GM21526 (cell line): ENCODE measurements at regions not wholly inside any gene's neighbourhood (a gene's known extent, or its start where the extent isn't known, plus 50 kb on each side); places are given as distances from the start of the nearest gene placed in this dataset.
"Not testable (repeated sequence)": the region's sequence is repeated elsewhere in the genome, so short reads cannot be mapped to it uniquely, and the experiment has no call there.

Source experiments
- ATAC-seq: cut with Tn5 transposase; IDR thresholded peaks from one replicate; pipeline ENCODE4 v1.9.1; 2021; ENCODE audit warnings: moderate library complexity; ENCODE audit not compliant: unreplicated experiment, low FRiP score

DNA sequence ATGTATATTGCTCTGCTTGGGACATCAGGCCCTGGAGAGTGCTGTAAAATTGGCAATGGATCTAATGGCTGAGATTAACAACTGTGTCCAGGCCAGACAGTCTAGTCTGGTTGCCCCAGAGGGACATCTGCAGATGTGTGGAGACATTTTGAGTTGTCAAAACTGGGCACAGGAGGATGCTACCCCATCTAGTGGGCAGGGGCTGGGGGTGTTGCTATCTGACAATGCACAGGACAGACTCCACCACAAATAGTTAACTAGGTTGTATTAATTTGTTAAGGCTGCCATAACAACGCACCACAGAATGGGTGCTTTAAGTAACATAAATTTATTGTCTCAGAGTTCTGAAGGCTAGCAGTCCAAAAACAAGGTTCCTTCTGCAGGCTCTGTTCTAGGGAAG lies 302.5 kb upstream of the AMIGO2 start:
- ATAC-seq = no peak

DNA sequence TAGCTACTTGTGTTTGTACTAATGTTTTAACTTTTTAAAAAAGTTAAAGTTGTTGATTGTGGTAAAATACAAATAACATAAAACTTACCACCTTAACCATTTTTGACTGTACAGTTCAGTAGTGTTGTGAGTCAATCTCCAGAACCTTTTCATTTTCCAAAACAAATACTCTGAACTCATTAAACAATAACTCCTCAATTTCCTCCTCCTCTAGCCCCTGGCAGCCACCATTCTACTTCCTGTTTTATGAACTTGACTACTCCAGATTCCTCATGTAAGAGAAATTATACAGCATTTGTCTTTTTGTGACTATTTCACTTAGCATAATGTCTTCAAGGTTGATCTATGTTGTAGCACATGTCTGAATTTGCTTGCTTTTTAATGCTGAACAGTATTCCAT lies 299.1 kb upstream of the AMIGO2 start:
- no peak for ATAC-seq

DNA sequence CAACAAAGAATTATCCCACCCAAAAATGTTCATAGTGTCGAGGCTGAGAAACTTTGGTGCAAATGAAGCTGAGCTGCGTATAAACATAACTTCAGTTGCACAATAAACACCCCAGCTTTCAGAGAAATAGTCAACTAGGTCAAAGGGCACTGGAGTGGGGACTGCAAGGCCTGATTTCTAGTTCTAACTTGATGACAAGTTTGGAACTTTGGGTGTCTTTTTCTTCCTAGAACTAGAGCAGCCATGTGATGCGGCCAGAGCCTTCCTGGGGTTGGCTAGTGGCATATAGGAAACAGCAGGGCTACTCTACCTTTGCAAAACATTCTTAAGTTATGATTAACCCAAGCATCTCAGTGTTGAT lies 298.4 kb upstream of the AMIGO2 start:
- no peak for ATAC-seq

DNA sequence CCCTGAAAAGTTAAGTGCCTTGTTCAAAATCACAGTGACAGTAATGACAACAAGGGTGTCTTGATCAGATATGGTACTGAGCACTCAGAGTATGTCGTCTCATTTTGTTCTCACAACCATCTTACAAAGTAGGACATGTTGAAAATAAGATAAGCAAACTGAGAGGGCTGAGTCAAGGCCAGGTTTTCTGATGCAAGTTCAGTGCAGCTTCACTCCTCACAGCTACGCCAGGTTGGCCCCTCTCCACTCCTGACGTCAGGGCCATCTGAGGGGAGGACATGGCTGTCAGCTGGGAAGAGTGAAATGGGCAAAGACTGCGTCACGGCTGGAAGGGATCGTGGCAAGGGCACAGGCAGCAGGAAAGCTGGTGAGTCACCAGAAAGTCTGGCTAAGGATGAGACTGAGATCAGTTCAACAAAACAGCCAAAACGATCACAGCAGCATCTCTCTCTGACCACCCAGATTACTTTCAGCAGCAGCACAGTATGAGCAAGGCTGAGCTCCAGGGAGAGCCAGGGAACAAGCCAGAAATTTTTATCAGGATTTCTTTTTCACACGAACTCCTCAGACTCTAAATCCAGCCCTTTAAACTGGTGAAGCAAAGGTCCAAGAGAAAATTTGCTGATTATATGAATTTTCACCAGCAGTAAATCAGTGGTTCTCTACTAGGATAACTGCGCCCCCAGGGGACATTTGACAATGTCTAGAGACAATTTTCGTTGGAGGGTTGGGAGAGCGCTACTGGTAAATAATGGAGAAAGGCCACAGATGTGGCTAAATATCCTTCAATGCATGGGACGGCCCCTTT lies 297.9 kb upstream of the AMIGO2 start:
- ATAC-seq = no peak

DNA sequence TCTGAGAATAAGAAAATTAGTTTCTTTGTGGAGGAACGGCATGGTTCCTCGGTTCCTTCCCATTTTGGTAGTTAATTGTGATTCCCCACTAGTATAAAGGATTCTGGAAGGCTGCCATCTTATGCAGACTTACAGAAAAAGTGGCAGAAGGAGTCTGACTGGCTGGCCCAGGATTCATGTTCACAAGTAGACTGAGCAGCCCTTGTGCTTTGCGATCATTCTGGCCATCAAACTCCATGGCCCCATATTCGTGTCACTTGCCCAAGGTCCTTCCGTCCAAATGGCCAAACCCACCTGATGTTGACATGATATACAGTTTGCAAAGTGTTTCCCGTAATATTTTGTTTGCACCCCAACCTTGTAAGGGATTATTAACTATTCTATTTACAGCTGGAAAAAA lies 297.2 kb upstream of the AMIGO2 start:
- no peak for ATAC-seq

DNA sequence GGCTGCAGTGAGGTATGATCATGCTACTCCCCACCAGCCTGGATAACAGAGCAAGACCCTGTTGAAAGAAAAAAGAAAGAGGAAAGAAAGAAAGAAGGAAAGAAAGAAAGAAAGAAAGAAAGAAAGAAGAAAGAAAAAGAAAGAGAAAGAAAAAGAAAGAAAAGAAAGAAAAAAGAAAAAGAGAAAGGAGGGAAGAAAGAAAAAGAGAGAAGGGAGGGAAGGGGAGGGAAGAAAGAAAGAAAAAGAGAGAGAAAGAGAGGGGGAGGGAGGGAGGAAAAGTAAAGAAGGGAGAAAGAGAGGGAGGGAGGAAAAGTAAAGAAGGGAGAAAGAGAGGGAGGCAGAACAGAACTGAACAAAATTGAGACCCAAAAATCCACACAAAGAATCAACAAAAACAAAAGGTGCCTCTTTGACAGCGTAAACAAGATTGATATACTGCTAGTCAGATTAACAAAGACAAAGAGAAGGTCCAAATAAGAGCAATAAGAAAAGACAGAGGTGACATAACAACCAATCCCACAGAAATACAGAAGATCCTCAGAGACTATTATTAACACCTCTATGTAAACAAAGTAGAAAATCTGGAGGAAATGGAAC lies 293.9 kb upstream of the AMIGO2 start:
- no peak for ATAC-seq

DNA sequence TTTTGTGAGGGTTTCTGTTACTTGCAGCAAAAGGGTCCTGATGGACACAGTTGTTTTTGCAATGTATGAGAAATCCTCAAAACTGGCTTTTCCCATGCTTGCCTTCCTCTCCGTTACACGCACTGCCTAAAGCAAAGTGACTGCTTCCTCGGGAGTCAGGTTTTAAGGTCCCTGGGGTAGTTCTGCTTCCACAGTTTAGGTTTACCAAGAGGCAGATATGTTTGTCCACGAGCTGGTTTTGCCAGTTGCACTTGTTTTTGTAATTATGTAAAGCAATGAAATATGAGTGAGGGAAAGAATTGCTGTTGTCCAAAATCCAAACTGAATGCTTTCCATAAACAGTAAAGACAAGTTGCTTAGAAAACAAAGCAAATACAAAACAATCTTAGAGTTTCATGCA lies 290.7 kb upstream of the AMIGO2 start:
- no peak for ATAC-seq

DNA sequence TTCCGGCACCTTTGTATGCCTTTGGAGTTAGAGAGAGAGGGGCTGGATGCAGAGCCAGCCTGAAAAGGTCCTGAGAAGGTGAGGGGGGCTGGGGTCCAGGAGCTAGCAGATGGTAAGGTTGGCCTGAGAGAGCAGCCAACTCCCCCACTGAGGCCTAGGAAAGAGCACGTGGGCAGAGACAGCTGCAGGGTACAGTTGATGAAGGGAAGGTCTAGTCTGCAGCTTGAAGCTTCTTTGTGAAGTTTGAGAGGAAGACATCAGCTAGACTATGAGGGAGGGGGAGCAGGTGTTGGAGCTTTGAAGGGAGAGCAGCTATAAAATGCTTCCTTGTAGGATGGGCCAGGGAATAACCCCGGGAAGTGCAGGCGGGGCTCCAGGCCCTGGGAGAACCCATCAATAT lies 289.3 kb upstream of the AMIGO2 start:
- no peak for ATAC-seq

DNA sequence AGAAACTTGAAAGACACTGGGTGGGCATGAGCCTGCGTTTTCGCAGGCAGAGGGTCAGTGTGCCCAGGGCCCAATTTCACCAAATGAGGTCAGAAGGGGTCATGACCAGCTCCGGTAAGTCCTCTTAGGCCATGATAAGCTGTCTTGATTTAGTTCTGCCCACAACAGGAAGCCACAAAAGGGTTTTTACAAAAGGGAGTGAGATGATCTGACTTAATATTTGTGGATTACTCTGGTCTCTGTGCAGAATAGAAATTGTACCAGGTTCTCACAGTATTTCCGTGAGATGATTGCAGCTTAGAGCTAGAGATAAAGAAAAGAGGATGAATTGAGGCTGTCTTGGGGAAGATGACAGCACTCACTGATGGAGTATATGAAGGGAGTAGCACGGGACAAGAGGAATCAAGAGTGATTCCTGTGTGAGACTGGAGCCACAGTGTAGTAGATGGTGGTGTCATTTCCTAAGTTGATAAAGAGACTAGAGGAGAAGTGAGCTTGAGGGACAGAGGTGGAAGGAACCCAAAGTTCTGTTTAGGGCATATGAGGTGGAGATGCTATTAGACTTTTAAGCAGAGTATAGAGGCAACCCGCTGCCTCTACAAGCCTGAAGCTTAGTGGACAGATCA lies 288.3 kb upstream of the AMIGO2 start:
- no peak for ATAC-seq

DNA sequence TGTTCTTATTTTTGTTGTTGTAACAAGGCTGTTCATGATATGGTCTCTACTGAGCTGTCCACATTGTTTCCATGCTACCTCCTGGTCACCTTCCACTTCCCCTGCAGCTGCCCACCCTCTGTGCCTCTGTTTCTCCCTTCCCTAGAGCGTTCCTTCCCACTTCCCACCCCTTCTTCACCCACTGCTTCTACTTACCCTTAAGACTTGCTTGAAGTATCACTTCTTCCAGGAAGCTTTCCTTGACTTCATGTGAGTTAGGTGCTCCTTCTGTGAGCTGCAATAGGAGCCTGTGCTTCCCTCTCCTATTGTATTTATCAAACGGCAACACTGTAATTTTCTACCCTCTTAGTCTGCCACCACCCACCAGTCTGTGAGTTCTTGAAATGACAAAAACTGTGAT lies 286.8 kb upstream of the AMIGO2 start:
- ATAC-seq = no peak

DNA sequence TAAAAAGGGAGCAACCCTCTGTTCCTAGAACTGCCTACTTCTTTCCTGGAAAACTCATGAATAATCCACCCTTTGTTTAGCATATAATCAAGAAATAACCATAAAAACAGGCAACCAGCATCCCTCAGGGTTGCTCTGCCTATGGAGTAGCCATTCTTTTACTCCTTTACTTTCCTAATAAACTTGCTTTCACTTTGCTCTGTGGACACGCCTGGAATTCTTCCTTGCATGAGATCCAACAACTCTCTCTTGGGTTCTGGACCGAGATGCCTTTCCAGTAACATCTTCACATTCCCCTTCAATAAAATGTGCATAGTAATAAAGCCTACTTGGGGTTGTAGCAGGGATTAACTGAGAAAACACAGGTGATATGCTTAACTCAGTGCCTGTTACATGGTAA lies 286.4 kb upstream of the AMIGO2 start:
- ATAC-seq = no peak

DNA sequence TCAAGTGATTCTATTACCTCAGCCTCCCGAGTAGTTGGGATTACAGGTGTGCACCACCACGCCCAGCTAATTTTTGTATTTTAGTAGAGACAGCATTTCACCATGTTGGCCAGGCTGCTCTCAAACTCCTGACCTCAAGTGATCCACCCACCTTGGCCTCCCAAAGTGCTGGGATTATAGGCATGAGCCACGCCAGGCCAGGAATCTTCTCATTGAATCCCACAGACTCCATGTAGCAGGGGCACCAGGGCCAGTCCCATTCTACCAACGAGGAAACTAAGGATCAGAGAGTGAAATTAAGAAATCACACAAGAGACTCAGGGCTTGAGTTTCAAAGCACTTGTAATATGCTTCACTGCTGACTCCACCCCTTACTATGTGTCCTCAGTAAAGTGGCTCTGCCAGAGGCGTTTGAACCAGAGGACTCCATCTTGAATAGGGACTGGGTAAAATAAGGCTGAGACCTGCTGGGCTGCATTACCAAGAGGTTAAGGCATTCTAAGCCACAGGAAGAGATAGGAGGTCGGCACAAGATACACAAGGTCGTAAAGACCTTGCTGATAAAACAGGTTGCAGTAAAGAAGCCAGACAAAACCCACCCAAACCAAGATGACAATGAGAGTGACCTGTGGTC lies 285.8 kb upstream of the AMIGO2 start:
- ATAC-seq = not testable (repeated sequence)

DNA sequence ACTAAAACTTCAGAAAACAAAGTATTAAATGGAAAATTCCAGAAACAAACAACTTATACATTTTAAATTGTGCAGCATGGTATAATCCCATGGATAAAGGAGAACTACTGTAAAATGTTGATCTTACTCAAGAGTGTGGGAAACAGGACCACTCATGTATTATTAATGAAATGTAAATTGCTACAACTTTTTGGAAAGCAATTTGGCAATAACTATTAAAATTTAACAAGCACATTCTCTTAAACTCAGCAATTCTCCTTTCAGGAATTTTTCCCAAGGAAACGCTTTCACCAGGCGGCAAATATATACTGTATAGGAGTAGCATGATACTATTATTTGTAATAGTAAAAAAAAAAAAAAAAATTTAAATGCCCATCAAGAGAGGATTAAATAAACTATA lies 284.5 kb upstream of the AMIGO2 start:
- no peak for ATAC-seq

DNA sequence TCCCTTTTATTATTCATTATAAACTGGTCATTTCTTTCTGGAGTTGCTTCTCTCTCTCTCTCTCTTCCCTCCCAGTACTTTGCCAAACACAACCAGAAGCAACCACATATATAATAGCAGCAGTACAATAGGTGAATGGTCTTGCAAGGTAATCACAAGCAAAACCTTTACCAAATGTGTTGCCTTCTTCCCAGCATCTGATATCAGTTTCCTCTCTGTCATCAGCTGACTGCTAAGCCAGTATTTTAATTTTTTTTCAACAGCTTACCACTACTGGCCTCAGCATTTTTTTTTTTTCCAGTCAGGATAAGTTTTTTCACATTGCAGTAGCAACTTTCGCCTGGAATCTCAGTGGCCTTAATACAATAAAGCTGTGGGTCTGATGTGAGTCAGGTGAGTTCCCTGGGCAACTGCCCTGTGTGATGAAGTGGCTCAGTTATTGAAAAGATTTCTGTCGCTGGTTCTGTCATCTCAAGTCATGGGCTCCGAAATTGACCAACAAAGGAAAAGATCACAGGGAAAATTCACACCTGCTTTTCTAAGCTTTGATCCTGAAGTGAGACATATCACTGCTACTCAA lies 282.5 kb upstream of the AMIGO2 start:
- ATAC-seq = no peak

DNA sequence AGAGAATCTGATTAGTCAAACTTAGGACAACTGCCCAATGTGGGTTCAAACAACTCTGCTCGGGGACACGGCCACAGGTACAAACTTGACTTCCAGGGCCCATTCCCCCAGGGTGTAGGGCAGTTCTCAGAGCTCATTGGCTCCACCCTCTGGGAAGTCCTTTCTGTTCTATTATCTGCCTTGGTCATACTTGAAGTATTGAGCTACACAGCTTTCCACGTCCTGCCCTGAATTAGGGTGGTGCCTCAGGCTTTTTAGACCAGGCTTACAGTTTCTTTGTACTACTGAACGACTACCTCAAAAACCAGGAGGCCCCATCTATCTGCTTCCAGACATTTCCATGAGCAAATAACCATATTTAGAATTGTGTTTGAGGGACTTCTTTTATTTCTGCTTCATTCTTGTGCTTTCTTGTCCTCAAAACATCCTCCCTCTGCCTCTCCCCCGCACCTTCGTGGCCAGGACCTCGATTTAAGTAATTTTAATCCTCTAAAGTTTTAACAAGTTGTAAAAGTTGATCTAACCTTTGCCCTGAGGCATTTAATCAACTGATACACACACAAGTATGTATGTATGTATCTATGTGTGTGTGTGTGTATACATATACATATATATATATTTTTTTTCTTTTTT lies 281.7 kb upstream of the AMIGO2 start:
- ATAC-seq = peak; percentile 75

DNA sequence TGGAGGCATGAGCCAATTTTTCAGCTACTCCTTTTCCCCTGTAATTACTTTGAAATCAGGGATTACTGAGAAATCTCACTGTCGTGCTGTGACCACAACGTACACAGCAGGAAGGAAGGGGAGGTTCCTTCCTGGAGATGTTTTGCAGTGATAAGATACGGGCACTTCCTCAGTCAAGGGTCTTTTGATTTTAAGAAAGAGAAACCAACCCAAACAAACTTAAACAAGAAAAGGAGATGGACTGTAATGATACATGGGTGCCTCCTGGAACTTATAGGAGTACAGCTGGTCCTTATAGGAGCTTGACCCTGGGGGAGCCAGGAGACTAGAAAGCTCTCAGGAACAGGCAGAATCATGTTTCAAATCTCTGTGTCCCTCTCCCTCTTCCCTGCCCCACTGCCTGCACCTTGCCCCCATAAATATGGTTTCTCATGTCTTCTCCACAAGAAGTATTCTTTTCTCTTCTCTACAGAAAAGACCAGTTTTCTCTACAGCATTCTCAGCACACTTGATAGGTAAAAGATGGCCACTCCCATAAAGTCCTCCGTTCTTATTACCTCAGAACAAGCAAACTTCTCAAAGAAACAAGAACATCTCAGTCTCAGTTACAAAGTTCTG lies 281.1 kb upstream of the AMIGO2 start:
- no peak for ATAC-seq

DNA sequence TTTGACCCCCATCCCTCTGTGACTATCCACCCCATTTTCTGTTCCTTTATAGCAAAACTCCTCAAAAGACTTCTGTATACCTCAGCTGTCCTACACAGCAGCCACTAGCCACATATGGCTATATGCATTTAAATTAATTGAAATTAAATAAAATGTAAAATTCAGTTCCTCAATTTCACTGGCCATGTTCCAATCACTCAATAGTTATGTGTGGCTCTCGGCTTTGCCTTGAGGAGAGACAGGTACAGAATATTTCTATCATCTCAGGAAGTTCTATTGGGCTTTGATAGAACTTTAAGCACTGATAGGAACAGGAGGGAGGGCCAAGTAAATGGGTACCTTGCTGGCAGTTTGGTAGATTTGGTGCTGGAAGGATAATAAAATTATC lies 280.3 kb upstream of the AMIGO2 start:
- ATAC-seq = no peak

DNA sequence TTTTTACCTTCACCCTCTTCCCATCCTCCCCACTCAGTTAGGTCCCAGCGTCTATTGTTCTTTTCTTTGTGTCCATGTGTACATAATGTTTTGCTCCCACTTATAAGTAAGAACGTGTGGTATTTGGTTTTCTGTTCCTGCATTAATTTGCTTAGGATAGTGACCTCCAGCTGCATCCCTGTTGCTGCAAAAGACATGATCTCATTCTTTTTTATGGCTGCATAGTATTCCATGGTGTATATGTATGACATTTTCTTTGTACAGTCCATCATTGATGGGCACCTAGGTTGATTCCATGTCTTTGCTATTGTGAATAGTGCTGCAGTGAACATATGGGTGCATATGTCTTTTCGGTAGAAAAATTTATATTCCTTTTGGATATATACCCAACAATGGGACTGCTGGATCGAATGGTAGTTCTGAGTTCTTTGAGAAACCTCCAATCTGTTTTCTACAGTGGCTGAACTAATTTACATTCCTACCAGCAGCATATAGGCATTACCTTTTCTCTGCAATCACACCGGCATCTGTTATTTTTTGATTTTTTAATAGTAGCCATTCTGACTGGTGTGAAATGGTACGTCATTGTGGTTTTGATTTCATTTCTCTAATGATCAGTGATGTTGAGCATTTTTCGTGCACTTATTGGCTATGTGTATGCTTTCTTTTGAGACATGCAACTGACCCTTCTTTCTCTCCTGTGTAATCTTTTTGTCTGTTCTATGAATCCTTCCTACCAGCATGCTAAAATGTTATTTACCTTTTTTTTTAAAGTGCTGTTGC lies 279.7 kb upstream of the AMIGO2 start:
- ATAC-seq = no peak

DNA sequence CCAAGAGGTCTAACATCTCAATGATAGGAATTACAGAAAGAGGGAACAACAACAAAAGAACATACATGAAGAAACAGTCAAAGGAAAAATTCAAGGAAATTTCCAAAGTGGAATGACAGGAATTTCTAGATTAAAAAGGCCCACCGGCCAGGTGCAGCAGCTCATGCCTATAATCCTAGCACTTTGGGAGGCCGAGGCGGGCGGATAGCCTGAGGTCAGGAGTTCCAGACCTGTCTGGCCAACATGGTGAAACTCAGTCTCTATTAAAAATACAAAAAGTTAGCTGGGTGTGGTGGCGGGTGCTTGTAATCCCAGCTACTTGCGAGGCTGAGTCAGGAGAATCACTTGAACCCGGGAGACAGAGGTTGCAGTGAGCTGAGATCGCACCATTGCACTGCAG lies 277.2 kb upstream of the AMIGO2 start:
- not testable (repeated sequence) for ATAC-seq
